ENCODE measurements at regions not wholly inside any gene's neighbourhood (a gene's known extent, or its start where the extent isn't known, plus 50 kb on each side); places are given as distances from the start of the nearest gene placed in this dataset.

- Histone ChIP-seq H3K9me3 (no peaks in the 10 kb centered on the region), H3K4me1 (replicated peaks) (no peaks in the 10 kb centered on the region), H3K27ac (no peak overlapping the region), H3K36me3 (no peaks in the 10 kb centered on the region), H3K27me3 (replicated peaks; ENCODE audit: insufficient read depth) (no peaks in the 10 kb centered on the region), H3K4me3 (no peak overlapping the region)
- DNase-seq (ENCODE audit: low spot score): no peak
- intact Hi-C loops (cut with DNase I): no loop called here
- TF ChIP-seq POLR2AphosphoS5 (IDR thresholded peaks at IDR 0.05) (no peak), POLR2A (IDR thresholded peaks at IDR 0.05) (no peak), CTCF (IDR thresholded peaks at IDR 0.05) (no peak)
These were observed 75.2 kb upstream of the TSPAN5 start for GRCh38 chr4:98733601-98734000.

- Histone ChIP-seq H3K27ac (no peak overlapping the region), H3K36me3 (no peaks in the 10 kb centered on the region), H3K4me3 (no peak overlapping the region), H3K27me3 (replicated peaks; ENCODE audit: insufficient read depth) (no peaks in the 10 kb centered on the region), H3K4me1 (replicated peaks) (no peaks in the 10 kb centered on the region), H3K9me3 (no peaks in the 10 kb centered on the region)
- no peak for TF ChIP-seq POLR2A (IDR thresholded peaks at IDR 0.05)
- no peak for TF ChIP-seq CTCF (IDR thresholded peaks at IDR 0.05)
- no peak for TF ChIP-seq POLR2AphosphoS5 (IDR thresholded peaks at IDR 0.05)
- intact Hi-C loops (cut with DNase I): no loop called here
- no peak for DNase-seq (ENCODE audit: low spot score)
- WGBS: 35% methylated on average over 1 of the region's 1 CpG
These were observed 70.5 kb upstream of the TSPAN5 start for GRCh38 chr4:98728871-98729270.

DNA sequence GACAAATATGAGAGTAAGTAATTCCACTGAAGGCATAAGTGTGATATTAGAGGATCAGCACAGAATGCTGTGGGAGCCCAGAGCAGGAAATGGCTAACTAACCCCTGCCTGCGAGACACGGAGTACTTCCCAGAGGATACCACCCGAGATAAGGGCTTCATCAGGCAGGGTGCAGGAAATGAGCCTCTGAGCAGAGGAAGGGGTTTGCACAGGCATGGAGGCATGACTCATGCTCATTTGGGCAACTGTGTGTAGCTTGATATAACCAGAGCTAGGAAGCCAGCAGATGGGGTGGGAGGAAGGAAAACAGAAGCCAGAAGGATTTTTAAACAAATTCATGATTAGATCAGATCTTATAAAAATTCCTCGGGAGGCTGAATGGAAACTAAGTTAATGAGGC, 70.0 kb upstream of the TSPAN5 start:
- intact Hi-C loops (cut with DNase I): no loop called here
- Histone ChIP-seq H3K27me3 (replicated peaks; ENCODE audit: insufficient read depth) (no peaks in the 10 kb centered on the region), H3K27ac (no peak overlapping the region), H3K4me3 (no peak overlapping the region), H3K9me3 (no peaks in the 10 kb centered on the region), H3K36me3 (no peaks in the 10 kb centered on the region), H3K4me1 (replicated peaks) (no peaks in the 10 kb centered on the region)
- WGBS: 15% methylated on average over 4 of the region's 4 CpGs
- TF ChIP-seq CTCF (IDR thresholded peaks at IDR 0.05) (no peak), POLR2AphosphoS5 (IDR thresholded peaks at IDR 0.05) (no peak), POLR2A (IDR thresholded peaks at IDR 0.05) (no peak)
- DNase-seq (ENCODE audit: low spot score): no peak

GRCh38 chr4:98722000-98722399, 63.6 kb upstream of the TSPAN5 start:
- 58% methylated on average over 2 of the region's 2 CpGs for WGBS
- peak; percentile 19 for TF ChIP-seq POLR2AphosphoS5 (IDR thresholded peaks at IDR 0.05)
- no peak for TF ChIP-seq CTCF (IDR thresholded peaks at IDR 0.05)
- DNase-seq (ENCODE audit: low spot score): no peak

DNA sequence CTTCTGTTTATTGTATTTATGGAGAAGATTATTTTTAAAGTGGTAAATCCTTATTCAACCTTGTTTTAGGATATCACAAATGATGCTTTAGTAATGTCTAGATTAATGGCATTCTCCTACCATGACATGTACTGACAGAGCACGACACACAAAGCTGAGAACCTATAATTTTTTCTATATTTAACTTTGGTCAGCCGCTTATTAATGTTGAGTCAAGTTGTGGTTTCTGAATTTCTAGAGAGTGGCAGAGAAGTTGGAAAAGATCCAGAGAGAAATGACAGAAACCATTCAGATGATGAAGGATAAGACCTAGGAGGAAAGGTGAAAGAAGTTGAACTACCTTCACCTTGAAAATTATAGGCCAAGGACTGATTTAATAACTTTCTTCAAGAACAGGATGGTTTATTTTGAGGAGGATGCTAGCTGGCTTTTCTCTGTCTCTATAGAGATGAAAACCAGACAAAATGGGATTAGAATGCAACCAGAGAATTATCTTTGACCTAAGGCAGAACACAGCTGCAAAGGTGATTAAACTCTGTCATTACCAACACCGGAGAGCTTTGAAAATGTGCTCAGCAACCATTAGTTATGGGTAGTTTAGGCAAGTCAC, 62.6 kb upstream of the TSPAN5 start:
- WGBS: 63% methylated on average over 3 of the region's 3 CpGs
- intact Hi-C loops (cut with DNase I): no loop called here
- Histone ChIP-seq H3K4me1 (replicated peaks) (no peaks in the 10 kb centered on the region), H3K9me3 (no peaks in the 10 kb centered on the region), H3K36me3 (no peaks in the 10 kb centered on the region), H3K4me3 (no peak overlapping the region), H3K27ac (no peak overlapping the region), H3K27me3 (replicated peaks; ENCODE audit: insufficient read depth) (no peaks in the 10 kb centered on the region)
- TF ChIP-seq CTCF (IDR thresholded peaks at IDR 0.05) (no peak), POLR2A (IDR thresholded peaks at IDR 0.05) (no peak), POLR2AphosphoS5 (IDR thresholded peaks at IDR 0.05) (no peak)
- no peak for DNase-seq (ENCODE audit: low spot score)

More at GRCh38 chr4:98722000-98722399, 63.6 kb upstream of the TSPAN5 start:
- Histone ChIP-seq H3K9me3 (no peaks in the 10 kb centered on the region), H3K27ac (no peak overlapping the region), H3K4me1 (replicated peaks) (no peaks in the 10 kb centered on the region), H3K27me3 (replicated peaks; ENCODE audit: insufficient read depth) (no peaks in the 10 kb centered on the region), H3K36me3 (no peaks in the 10 kb centered on the region), H3K4me3 (no peak overlapping the region)
- intact Hi-C loops (cut with DNase I): no loop called here

All from prostate gland (tissue), 2 donors.